Islet precursor cell (in vitro differentiated cells): ENCODE measurements at regions not wholly inside any gene's neighbourhood (a gene's known extent, or its start where the extent isn't known, plus 50 kb on each side); places are given as distances from the start of the nearest gene placed in this dataset.
A peak's percentile ranks its signal among the peaks of the same experiment; 100 is the strongest.

Experiments
- DNase-seq: peaks from one replicate; pipeline ENCODE4 v3.0.0-alpha.2; 2018

DNA sequence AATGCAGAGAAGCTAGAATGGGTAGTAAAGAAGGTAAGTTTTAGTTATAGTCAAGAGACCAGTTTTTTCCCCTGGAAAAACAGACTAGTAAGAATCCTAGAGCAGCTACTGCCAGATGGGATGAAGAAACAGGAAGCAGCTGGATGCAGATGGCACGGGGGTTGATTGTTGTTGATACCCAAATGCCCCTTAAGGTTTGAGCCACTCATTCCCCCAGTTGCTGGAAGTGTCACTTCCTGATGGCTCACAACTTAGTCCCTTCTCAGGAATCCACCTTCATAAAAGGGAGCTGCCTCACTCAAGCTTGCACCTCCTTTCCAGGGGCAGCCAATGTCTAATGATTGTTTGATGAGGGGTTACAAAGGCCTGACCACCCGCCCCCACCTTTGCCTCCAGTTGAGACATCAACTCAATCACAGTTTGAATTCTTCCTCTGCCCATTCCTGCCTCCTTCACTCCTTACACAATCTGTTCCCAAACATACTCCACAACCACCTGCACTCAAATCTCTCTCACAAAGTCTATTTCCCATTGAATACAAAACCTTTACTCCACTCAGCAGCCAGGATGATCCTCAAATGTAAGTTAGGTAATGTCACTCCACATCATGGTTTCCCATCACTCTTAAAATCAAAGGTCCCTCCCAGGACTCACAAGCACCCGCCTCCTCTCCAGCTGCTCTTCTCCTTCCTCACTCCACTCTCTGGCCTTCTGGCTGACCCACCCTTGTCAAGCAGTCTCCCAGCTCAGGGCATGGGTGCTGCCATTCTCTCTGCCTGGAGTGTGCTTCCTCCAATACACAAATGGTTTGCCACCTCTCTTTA is 450.1 kb upstream of the THBS1 start:
- DNase-seq: no peak

DNA sequence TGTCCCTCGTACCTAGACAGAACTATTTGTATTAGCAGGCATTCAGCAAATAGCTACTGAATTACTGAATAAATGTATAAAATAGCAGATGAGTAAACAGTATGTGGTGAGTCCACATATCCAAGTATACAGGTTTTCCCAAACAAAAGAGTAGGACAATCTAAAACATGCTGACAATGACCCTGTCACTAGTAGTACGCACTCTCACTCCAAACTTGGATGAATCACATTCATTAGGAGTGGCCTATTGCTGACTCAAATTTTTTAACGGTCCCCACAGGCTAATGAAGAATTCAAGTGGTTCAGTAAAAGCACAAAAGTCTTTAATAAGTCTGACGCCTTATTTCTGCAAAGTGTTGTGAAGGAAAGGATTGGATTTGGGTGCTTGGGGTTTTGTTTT is 449.3 kb upstream of the THBS1 start:
- no peak for DNase-seq

DNA sequence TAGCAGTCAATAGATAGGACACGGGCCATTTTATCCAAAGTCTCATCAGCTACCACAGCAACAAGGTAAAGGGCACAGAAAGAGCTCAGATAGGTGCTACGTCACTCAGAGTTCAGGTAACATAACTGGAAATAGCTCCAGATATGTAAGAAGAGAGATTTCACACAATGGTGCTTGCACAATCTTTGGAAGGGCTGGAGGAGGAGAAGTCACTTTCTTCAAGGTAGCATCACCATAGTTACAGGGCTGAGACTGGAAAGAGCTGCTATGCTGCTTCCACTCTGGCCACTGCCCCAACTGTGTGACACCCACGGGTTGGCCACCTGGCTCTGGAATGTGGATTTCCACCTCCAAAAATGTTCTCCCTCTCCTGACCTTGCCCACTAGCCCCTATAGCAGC is 448.8 kb upstream of the THBS1 start:
- no peak for DNase-seq

DNA sequence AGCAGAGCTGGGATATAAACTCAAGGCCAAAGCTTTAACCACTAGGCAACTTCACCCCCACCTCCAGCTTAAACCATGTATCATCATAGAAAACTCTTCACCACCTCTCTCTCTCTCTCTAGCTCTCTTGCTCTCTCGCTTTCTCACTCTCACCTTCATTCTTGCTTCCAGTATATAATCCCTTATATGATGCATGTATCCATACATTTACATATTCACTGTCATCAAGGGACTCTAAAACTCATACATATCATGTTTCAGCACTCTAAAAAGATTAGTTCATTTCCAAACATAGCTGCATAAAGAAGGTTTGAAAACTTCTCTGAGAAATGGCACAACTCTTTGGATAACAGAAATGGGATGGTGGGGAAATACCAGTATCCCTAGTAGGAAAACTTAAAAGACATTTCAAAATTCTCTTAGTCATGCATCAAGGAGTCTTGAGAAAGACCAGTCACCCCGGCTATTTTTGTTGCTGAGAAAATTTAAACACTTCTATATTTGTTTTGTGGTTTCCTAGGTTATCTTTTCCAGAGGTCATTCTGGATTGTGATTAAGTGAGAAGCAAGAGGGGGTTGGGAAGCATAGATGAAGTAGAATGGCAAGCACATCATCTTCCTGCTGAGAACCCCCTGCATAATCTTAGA is 447.8 kb upstream of the THBS1 start:
- DNase-seq: no peak

DNA sequence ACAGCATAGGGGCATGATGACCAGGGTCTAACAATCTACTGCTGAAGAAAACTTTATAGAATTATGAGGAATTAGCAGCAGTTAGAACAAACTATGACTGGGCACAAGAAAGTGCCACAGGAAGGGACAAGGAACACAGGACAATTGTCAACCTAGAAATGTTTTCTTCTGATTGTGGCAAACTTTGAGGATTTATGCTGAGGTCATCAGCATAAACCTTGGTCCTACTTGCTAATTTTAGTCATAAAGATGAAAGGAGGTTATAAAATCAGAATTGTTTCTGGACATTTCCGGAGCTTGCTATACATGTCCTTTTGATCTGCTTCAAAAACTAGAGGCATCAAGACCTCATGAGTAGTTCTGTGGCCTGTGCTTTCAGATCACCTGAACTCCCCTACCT is 446.6 kb upstream of the THBS1 start:
- DNase-seq: no peak

DNA sequence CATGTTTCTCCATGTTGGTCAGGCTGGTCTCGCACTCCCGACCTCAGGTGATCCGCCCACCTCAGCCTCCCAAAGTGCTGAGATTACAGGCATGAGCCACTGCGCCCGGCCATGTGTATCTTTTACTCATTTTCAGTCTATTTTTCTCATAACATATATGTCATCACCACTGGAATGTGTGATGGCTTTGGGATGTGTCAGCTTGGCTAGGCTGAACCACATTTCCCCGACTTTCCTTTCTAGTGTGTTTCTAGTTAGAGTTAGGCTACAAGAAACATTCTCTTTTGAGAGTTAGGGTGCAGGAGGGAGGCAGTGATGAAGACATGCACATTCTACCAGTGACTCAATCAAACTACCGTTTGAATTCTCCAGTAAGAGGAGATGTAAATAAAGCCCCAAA is 444.9 kb upstream of the THBS1 start:
- DNase-seq: no peak

DNA sequence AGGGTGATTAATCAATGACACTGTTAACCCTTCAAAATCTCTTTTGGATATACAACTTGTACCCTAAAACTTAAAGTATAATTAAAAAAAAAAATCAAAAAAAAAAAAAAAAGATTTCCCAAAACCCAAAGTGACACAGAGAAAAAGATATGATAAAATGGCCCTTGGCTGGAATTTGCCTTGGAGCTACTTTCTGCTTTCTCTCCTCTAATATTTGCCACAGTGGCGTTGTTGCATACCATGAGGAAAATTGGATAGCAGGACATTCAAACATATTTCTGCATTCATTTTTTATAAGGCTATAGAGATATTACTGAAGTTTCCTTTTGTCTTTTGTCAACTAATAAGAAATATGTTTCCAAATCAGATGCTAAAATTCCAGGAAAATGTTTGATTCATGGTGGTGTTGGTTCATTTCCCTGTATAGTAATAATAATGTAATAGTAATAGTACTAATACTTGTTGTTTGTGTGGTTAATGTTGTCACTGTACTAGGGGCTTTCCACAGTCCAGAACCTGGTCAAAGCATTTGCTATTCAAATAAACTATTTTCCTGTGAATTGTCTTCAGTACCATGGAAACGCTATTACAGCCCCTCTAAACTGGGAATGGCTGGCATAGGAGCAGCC is 441.3 kb upstream of the THBS1 start:
- DNase-seq: no peak

DNA sequence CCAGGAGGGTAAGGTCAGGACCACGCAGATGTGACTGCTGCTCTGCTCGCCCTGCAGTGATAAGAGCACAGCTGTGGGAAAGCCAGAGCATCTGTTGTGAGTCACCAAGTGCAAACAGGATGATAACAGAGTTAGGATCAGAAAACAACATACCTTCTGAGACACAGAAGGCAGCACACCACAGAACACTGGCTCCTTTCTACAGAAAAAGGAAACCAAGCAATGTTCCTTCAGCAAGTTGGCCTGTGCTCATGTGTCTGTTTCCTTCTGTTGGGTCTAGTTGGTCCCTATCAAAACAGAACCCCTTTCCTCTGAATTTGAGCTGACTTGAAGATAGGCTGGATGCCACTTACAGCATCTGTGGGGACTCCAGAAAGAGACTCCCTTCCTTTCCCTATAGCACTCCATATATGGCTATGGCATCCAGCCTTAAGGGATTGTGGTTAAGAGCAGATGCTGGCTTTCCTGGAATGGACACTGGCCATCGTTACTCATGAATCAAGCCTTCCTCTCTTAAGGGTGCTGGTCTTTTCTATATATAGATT is 440.7 kb upstream of the THBS1 start:
- DNase-seq: peak; percentile 95

DNA sequence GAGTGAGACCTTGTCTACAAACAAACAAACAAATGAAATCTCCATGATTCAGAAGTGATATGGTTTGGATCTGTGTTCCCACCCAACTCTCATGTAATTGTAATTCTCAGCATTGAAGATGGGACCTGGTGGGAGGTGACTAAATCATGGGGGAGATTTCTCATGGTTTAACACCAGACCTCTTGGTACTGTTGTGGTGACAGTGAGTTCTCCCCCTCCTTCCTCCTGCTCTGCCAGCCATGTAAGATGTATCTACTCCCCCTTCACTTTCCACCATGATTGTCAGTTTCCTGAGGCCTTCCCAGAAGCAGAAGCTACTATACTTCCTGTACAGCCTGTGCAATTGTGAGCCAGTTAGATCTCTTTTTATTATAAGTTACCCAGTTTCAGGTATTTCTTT is 438.4 kb upstream of the THBS1 start:
- no peak for DNase-seq

DNA sequence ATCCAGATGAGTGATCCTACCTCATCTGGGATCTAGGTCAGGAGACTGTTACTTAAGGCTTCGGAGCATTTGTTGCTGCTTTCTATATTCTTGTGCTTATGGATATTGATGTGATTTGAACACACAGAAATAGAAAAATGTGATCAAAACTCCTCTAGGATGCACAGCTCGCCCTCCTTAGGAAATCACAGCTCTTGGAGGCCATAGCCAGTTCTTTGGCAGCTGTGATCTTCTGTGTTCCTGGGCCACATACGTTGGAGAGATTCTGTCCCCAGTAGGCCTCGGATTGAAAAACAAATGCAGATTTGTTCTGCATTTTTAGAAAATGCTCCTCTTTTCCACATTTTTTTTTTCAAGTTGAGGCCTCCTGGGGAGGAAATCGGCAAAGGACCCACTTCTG is 437.4 kb upstream of the THBS1 start:
- no peak for DNase-seq

DNA sequence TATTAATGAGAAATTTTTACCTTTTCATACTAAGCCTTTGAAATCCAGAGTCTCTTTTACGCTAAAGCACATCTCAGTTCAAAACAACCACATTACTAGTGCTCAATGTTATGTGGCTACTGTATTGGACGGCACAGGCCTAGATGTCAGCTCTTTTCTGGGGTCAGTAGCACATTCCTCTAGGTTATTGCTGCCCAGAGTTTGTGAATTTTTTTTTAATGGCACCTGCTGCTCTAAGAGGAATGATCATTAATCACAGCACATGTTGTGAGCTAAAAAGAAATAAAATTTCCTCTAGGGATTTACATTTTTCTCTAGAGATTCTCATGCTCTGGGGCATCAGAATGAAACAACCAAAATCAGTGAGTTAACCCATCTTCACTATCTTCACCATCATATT is 436.8 kb upstream of the THBS1 start:
- DNase-seq: no peak

DNA sequence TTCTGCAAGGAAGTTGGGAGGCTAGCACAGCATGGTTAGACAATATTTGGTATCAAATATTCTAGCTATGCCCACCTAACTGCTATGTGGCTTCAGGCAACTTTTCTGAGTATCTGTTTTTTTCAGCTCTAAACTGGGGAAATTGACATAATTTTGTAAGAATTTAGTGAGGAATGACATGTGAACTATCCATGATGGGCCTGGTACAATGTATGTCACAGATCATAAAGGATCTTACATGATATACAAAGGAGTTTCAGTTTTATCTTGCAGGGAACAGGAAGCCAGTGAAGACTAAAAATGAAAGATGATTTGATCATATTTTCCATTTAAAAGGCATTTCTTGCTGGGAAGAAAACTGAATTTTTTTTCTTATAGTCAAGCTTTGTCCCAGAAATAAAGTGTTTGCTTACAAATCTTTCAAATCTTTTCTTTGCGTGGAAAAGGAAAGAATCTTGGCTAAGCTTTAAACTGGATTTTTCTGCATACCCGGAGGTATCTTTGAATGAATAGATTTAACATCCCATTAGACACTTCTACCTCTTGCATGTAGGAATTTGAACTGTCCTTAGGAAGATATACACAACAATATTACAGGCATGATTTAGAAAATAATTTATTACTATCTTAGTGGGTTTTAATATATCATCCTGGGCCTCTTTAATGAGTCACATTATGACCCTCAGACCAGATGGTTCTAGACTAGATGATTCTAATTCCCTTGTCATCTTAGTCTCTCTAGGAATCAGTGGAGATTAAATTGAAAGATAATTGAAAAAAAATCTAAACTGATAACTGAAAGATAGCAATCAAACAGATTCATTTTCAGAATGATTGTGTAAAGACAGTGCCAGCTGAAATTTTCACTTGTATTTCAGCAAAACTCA is 436.0 kb upstream of the THBS1 start:
- DNase-seq: no peak

DNA sequence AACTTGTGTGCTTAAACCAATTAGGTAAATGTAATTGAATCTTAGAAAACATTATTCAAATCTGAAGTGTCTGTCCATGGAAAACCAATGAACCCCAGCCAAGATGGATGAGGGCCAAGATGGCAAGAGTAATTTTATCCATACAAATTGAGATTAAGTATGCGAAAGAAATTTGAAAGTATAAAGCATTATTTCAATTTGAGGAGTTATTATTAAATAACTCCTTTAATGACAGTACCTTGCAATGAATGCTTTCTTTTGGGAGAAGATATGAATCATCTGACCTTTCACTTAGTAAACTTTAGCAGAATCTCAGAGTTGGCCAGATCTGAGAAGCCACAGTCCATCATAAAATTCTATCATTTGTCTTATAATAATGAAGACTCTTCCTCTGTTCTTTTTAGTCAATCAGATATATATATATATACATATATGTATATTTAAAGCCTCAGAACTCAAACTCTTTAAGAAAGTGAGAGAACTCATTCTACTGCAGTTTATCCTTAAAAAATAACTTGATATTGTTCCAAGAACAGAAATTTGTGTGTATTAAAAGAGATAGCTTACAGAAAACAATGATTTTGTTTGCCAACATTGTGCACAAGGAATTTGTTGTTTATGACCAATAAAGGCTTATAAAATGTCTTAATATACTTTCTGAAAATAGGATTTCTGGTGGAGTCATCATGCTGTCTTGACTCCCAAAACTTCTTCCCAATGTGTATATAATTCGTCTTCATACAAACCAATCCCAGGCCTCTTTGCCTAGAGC is 434.8 kb upstream of the THBS1 start:
- no peak for DNase-seq

DNA sequence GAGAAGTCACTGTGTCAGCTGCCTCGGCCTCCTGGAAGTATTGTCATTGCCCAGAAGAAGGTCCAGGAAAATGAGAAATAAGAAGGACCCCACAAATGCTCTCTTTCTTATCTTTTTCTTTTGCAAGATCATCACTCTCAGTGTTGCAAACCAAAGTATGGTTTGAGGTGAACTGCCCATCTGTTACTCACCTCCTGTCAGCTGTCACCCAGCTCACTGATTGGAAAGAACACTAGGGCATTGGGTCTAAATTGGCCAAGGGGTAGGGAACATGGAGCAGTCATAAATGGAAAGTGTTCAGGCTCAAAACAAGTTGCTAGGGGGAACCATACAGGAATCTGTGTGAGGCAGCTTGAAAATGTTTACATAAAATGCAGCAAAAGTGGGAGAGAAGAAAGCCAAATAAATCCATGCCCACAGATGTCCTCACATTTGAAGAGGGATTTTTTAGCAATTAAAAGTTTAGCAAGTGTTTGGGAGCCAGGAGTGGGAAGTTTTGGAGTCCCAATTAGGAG is 431.2 kb upstream of the THBS1 start:
- DNase-seq: no peak

DNA sequence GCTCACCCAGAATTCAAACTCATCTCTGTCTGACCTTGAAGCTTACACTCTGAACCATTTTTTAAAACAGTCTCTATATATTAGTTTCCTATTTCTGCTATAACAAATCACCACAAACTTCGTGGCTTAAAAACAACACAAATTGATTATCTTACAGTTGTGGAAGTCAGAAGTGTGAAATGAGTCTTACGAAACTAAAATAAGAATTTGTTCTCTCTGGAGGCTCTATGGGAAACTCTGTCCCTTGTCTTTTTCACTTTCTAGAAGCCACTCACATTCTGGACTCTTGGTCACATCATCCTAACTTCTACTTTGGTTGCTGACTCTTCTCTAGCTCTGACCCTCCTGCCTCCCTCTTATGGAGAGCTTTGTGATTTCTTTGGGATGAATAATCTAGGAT is 429.3 kb upstream of the THBS1 start:
- no peak for DNase-seq

DNA sequence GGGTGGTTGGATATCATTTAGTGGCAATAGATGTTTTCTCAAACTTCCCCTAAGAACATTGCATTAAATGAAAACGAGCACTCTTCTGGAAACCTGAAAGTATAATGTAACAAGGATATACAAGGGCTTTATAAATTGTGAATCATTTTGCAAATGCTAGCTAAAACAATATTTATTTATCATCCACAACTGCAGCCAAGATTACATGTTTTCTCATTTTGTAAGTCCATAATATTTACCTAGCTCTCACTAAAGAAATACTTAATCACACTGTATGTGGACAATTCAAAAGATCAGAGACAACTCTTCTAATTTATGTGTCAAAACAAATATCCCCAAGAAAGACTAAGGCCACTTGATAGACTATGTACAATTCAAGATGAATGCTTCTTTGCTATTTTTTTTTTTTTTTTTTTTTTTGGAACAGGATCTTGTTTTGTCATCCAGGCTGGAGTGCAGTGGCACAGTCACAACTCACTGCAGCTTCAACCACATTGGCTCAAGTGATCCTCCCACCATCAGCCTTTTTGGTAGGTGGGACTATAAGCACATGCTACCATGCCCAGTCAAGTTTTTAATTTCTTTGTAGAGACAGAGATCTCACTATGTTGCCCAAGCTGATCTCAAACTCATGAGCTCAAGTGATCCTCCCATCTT is 427.7 kb upstream of the THBS1 start:
- no peak for DNase-seq

DNA sequence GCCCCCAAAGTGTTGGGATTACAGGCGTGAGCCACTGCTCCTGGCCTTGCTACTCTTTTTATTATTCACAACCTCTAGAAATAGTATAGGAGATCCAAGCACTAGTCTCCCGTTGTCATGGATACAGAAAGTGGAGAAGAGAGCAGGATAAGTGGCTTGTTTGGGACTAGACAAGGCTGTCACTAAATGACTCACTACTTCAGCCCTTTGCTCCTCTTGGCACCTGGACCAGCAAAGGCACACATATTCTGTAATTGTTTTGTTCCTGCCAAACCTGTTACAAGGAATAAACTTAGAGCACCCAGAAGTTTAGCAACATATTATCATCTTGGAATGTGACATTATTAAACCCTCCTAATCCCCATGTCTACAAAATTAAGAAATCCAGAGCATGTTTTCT is 427.2 kb upstream of the THBS1 start:
- DNase-seq: no peak

DNA sequence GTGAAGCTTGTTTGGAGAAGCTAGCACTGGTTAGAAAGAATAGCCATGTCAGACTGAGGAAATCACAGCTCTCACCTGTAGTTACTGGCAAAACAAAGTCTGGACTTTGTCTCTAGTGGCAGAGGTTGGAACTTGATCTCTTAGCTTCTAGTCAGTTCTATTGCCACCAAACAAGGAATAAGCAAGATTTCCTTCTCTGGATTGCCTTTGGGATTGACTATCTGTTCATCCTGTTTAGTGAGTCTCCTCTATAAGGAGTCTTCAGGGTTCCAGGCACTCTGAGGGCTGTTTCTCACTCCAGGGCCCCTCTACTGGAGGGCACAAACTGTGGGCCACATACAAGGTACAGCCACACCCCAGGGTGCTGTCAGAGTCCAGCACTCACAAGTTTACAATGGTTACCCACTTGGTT is 426.6 kb upstream of the THBS1 start:
- no peak for DNase-seq

DNA sequence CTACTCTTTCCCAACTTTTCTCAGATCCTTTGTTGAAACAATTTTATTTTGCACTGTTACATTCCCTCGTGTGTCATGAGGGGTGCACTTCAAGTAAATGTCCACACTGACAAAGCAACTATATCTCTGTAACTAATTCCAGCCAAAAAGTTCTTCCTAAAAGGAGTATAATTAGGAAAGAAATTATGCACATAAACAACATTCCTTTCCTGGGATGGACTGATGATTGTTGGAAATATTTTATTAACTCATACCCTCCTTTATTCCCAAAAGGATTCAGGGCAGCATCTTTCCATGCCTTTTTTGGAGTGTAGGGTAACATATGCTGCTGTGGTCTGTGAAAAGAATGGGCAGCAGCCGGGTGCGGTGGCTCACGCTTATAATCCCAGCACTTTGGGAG is 426.1 kb upstream of the THBS1 start:
- no peak for DNase-seq

DNA sequence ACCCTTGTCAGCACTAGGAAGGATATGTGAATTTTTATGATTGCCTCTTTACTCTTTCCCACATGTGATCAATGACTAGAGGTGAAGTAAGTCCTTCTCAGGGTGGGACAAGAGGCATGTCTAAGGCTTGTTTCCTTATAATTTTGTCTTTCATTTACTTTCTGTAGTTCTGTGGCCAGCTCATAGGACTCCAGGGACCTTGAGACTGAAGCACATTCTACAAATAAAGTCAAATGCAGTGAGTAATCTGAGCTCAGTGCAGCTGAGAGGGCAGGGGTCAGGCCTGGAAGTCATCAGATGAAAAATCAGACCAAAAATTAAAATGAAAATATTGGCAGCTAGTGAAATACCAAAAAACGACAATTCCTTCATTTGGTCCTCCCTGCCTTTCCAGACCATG is 424.7 kb upstream of the THBS1 start:
- no peak for DNase-seq

DNA sequence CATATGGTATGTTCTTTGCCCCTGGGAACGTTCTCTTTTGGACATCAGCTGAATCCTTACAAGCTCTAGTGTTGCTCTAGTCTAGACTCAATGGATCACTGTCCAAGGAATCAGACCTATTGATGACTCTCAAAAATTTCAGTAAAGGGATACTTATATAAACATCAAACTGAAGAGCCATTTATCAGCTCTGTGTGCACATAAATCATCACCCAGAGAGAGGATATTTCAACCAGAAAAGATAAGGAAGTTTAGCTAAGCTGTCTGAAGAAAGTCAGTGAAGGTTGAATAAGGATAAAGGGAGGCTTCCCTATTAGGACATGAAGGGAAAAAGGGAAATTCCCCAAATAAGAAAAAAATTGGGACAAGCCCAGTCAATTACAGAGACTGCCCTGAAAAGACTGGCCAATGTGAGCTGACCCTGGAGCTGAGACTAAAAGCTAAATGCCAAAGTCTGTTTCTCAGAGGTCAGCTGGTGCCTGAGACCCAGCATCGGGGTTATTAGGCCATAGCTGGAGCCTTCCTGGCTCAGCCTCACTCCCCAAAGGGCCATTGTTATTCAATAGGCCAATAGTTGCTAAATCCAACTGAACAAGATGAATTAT is 424.1 kb upstream of the THBS1 start:
- no peak for DNase-seq
